Colon (tissue), 2 donors: ENCODE measurements at regions not wholly inside any gene's neighbourhood (a gene's known extent, or its start where the extent isn't known, plus 50 kb on each side); places are given as distances from the start of the nearest gene placed in this dataset.
"Not testable (repeated sequence)": the region's sequence is repeated elsewhere in the genome, so short reads cannot be mapped to it uniquely, and the experiment has no call there.

Source experiments
- FAIRE-seq: peaks from 2 replicates; lab custom pipeline; 2012; peaks lifted over from hg19 to GRCh38; lab: Jason Lieb, UNC
- donor health status: control.
- donor health status: control.

- FAIRE-seq, result not testable (repeated sequence)
Measured at GRCh38 chr9:42239445-42240260, 56.2 kb downstream of the SPATA31A6 start.

GRCh38 chr9:42240261-42240579, 56.8 kb downstream of the SPATA31A6 start:
- not testable (repeated sequence) for FAIRE-seq

GRCh38 chr9:42243211-42243610, 59.8 kb downstream of the SPATA31A6 start:
- not testable (repeated sequence) for FAIRE-seq

GRCh38 chr9:42243822-42244221, 60.4 kb downstream of the SPATA31A6 start:
- FAIRE-seq, result not testable (repeated sequence)

- FAIRE-seq, result not testable (repeated sequence)
Measured at GRCh38 chr9:42268729-42269128, 85.3 kb downstream of the SPATA31A6 start.

- FAIRE-seq, result not testable (repeated sequence)
Measured at GRCh38 chr9:42269171-42269570, 85.7 kb downstream of the SPATA31A6 start.

GRCh38 chr9:42273191-42273590, 89.7 kb downstream of the SPATA31A6 start:
- not testable (repeated sequence) for FAIRE-seq

- no peak for FAIRE-seq
Measured at GRCh38 chr9:42275141-42275540, 91.7 kb downstream of the SPATA31A6 start.

- not testable (repeated sequence) for FAIRE-seq
Measured at GRCh38 chr9:42282531-42283178, 99.2 kb downstream of the SPATA31A6 start.

GRCh38 chr9:42283179-42283543, 99.7 kb downstream of the SPATA31A6 start:
- not testable (repeated sequence) for FAIRE-seq

- not testable (repeated sequence) for FAIRE-seq
Measured at GRCh38 chr9:42286145-42286845, 102.8 kb downstream of the SPATA31A6 start.

GRCh38 chr9:42288002-42288864, 104.8 kb downstream of the SPATA31A6 start:
- not testable (repeated sequence) for FAIRE-seq

GRCh38 chr9:42288865-42289229, 105.4 kb downstream of the SPATA31A6 start:
- FAIRE-seq, result not testable (repeated sequence)

GRCh38 chr9:42300124-42300523, 116.7 kb downstream of the SPATA31A6 start:
- not testable (repeated sequence) for FAIRE-seq

- FAIRE-seq, result not testable (repeated sequence)
Measured at GRCh38 chr9:42306625-42307024, 123.2 kb downstream of the SPATA31A6 start.

- FAIRE-seq, result not testable (repeated sequence)
Measured at GRCh38 chr9:42307449-42307848, 124.0 kb downstream of the SPATA31A6 start.

- not testable (repeated sequence) for FAIRE-seq
Measured at GRCh38 chr9:42310972-42311371, 127.5 kb downstream of the SPATA31A6 start.

GRCh38 chr9:42316026-42316425, 132.6 kb downstream of the SPATA31A6 start:
- FAIRE-seq, result not testable (repeated sequence)

- FAIRE-seq, result not testable (repeated sequence)
Measured at GRCh38 chr9:42317677-42318076, 134.2 kb downstream of the SPATA31A6 start.

GRCh38 chr9:42323084-42323809, 139.8 kb downstream of the SPATA31A6 start:
- FAIRE-seq, result not testable (repeated sequence)

GRCh38 chr9:42325142-42325541, 141.7 kb downstream of the SPATA31A6 start:
- not testable (repeated sequence) for FAIRE-seq
